ENCODE measurements at regions not wholly inside any gene's neighbourhood (a gene's known extent, or its start where the extent isn't known, plus 50 kb on each side); places are given as distances from the start of the nearest gene placed in this dataset.

DNA sequence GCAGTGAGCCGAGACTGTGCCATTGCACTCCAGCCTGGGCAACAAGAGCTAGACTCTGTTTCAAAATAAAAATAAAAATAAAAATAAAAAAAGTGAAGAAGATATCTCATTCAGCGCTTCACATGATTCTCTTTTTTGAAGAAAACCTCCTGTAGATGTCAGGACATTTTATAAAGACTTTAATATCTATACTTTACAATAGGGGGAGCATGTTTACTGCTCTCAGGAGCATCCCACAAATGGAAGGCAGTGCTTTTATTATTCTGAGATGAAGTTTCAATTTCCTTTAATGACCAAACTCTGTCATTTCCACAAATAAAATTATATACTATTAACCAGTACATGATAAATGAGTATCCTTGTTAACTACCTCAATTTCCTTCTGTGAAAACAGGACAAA, 118.7 kb upstream of the MYOCD start:
- no peak for ATAC-seq (ENCODE audit: poor library complexity)
- intact Hi-C loops (cut with DNase I), result loop anchor here (2.0 to 10.0 kb wide), 4 partner anchors 120 to 458 kb away; no protein-coding TSS in a partner anchor
- DNase-seq, result no peak

DNA sequence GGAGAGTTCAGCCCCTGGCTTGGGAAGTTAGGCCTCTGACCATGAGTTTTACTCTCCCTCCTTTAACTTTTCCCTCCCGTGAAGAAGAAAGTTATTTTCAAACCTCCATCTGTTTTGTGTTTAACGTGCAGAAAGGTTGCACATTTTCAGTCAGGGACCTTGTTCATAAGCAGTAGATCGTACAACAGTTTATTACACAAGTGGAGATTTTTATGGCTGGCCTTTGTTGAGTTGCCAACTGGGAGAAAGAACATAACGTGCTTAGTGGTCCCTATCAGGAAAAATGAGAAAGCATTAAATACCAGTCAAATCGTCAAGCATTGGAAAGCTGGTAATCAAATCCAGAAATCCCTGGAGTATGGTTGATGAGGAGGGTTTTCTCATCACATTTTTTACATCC, 117.9 kb upstream of the MYOCD start:
- DNase-seq, result no peak
- intact Hi-C loops (cut with DNase I), result loop anchor here (2.0 to 10.0 kb wide), 4 partner anchors 119 to 457 kb away; no protein-coding TSS in a partner anchor
- no peak for ATAC-seq (ENCODE audit: poor library complexity)

DNA sequence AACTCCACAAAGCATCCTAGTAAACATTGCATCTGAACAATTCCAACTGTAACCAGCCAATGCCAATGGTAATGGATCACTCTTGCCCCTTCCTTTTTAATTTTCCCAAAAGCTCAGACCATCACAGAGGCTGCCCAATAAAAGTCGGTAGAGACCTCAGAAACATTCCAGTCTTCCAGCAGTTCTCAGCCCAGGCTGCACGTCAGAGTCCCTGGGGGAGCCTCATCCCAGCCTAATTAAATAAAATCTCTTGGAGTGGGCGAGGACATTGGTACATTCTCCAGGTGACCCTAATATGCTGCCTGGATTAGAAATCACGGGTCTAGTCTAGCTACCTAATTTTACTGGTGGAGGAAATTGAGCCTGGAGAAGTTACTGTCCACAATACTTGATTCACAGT, 117.1 kb upstream of the MYOCD start:
- intact Hi-C loops (cut with DNase I), result loop anchor here (10.0 kb wide), 3 partner anchors 196 to 456 kb away; no protein-coding TSS in a partner anchor
- no peak for DNase-seq
- no peak for ATAC-seq (ENCODE audit: poor library complexity)

DNA sequence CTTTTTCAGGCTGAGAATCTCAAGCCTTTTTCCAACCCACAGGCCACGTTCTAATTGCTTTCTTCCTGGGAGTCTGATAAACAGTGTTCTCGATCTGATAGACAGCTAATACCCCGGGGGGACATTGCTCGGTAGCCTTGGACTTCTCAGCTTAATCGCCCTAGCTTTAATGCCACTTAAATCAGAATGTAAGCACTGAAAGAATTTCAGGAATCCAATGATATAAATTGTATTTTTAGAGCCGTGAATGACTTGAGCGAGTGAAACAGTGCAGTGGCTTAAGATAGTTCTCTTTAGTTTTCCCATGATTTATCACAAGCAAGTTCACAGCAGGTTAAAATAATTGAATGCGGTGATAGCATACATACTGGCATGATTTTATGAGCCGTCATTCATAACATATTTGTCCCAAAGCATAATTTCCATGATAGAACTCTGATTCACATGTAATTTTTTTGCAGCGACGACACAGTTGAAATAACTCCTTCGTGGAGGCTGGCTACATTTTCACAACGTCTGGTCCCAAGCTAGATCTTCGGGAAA, 116.1 kb upstream of the MYOCD start:
- peak; percentile 40 for ATAC-seq (ENCODE audit: poor library complexity)
- intact Hi-C loops (cut with DNase I), result loop anchor here (10.0 kb wide), 3 partner anchors 195 to 455 kb away; no protein-coding TSS in a partner anchor
- DNase-seq, result no peak

DNA sequence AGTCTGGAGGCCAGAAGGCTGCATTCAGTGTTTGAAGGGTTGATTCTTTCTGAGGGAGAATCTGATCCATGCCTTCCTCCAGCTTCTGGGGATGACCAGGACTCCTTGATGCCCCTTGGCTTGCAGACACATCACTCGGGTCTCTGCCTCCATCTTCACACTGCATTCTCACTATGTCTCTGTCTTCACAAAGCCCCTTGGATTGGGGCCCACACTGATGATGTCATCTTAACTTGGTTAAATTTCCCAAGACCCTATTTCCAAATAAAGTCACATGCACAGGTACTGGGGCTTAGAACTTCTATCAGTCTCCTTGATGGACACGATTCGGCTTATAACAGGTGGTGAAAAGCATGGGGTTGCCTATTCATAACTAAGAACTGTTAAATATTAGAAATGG, 112.1 kb upstream of the MYOCD start:
- ATAC-seq (ENCODE audit: poor library complexity), result no peak
- no peak for DNase-seq
- intact Hi-C loops (cut with DNase I), result no loop called here

DNA sequence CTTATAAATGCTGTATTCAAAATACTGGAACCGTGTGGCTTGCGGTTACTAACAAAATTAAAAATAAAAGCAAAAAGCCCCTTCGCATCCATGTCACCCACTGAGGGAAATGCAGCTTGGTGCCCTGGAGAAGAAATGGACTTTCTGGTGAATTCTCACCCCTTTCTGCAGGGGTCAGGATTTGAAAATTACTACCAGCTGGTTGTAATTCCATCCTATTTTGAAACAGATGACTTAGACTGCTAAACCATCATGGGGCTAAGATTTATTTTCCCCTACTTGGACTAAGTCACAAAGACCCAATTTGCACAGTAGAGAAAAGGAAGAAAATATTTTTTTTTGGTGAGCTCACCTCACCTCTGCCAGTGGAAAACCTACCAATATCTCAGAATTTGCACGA, 111.4 kb upstream of the MYOCD start:
- no peak for ATAC-seq (ENCODE audit: poor library complexity)

DNA sequence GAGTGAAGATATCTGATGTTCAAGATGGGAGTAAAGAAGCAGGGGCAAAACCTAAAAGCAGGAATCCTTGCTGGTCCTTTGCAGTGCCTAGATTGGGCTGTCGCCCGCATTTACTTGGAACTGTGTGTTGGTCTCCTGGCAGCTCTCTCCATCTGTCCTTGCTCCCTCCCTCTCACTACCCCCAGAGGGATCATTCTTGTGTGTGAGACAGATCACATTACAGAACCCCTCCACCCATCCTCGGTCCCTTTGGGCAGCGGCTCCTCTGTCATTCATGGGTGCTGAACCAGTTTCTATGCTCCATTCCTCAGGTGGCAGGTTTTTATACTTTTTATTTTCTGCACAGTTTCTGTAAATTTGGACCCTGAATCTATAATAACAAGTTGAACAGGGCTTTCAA, 99.4 kb upstream of the MYOCD start:
- intact Hi-C loops (cut with DNase I), result no loop called here
- peak; percentile 25 for ATAC-seq (ENCODE audit: poor library complexity)
- DNase-seq, result no peak

More for the DNA sequence above, 111.4 kb upstream of the MYOCD start:
- DNase-seq, result no peak
- intact Hi-C loops (cut with DNase I), result no loop called here

DNA sequence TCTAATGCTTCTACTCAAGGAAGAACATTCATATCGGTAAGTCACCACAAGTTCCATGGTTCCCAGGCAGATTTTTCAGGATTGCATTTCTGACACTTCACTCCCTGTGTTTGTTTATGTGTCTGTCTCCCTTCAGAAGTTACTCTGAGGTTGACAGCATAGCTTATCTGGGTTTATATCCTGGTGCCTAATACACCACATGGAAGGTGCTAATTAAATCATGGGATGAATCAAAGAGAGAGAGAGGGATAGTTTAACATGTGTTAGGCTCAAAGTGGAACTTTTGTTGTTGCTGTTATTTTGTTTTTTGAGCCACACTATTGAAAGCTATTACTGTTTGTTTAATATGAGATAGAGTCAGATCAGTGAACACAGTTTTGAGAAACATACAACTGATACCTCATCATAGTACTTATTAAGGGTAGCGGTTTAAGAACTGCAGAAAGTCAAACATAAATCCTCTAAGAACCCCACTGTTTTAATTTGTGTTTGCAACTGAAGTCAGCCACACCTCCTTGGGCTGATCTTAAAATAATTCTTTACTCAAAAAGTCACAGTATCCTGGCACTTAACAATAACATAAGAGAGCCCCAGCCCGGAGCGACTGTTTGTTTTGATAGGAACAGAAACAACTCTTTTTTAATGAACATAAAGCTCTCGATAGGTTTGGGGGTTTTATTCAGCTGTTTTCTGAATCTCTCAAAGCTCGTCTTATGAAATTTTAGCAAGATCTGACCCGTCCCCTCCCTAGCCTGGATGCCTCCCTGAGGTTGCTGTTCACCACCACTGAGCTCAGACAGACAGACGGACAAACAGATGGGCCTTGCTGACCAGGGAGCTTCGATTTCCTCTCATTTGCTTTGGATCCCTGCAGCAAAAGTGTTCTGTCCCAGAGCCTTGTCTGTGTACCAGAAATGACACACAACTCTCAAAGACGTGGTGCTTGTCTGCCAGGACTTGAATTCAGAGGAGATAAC, 98.3 kb upstream of the MYOCD start:
- ATAC-seq (ENCODE audit: poor library complexity), result no peak

DNA sequence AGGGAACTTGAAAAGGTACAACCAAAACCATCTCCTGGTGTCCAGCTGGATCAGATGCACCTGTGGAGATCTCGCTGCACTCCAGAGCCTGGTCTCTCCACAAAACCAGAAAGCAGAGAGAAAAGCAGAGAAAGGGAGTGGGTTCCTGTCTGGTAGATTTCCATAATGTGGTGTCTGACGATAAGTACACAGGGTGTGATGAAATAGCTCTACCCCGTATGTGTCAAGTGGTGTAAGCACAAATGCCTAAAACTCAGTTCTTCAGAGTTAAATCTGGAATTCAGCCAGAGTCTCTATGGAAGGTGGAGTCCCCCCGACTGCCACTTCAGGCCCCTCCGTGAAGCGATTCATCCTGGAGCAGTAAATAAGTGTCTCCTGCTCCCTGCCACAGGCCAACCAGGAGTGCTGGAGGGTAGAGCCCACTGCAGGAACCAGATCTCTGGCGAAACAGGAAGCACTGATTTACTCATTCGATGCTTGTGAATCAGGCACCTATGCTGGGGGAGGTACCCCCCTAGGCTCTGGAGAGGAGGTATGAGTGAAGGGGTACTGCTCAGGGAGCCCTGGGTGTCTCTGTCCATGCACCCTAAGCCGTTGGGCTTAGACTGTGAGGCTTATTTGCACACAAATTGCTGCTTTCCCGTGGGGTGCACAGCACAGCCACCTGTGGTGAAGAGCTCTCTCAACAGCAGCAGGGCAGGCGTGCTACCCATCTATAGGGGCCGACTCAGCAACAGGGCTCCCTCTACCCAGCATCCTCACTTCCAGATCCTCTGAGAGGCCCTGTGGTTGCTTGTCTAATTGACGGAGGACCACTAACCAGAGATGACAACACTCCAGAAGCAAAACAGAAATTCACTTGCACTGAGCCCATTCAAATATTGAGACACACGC, 97.1 kb upstream of the MYOCD start:
- no peak for DNase-seq
- intact Hi-C loops (cut with DNase I), result no loop called here
- no peak for ATAC-seq (ENCODE audit: poor library complexity)

More for the DNA sequence above, 98.3 kb upstream of the MYOCD start:
- intact Hi-C loops (cut with DNase I), result no loop called here
- no peak for DNase-seq

DNA sequence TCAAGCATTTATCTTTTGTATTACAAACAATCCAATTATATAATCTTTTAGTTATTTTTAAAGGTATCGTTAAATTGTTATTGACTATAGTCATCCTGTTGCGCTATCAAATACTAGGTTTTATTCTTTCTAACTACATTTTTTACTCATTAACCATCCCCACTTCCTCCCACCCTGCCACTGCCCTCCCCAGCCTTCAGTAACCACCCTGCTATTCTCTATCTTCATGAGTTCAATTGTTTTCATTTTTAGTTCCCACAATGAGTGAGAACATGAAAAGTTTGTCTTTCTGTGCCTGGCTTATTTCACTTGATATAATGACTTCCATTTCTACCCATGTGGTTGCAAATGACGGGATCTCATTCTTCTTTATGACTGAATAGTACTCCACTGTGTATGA, 94.1 kb upstream of the MYOCD start:
- ATAC-seq (ENCODE audit: poor library complexity), result no peak
- intact Hi-C loops (cut with DNase I), result no loop called here
- DNase-seq, result no peak

DNA sequence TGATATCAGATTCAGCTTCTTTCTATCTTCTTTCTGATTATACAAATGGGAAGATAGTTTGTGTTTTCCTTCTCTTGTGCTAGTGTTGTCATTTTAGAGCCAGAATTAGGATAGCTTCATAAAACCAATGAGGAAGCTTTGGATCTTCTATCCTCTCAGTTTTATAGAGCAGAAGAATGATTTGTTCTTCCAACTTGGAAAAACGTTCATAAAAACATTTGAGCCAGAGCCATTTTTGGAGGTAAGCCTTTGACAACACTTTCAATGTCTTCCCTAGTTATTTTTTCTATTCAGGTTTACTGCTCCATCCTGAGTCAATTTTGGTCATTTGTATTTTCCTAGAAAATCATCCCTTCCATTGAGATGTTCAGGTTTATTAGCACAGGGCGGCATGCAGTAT, 91.2 kb upstream of the MYOCD start:
- no peak for DNase-seq
- ATAC-seq (ENCODE audit: poor library complexity), result no peak
- intact Hi-C loops (cut with DNase I), result no loop called here

DNA sequence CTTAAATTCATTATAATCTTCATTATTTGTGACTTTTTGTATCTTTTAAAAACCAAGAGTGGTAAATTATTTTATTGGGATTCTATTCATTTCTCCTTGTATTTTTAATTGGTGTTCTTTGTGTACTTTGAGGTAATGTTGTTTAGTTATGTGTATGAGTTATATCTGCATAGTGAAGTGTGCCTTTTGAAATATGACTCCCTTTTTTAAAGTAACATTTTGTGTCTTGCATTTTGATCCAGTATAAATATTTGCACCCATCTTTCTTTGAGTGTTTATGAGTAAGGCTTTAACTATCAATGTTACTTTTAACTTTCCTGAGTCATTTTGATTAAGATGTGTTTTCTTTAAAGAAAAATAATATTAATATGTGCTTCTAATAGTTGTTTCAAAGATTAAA, 90.0 kb upstream of the MYOCD start:
- intact Hi-C loops (cut with DNase I), result no loop called here
- no peak for ATAC-seq (ENCODE audit: poor library complexity)

DNA sequence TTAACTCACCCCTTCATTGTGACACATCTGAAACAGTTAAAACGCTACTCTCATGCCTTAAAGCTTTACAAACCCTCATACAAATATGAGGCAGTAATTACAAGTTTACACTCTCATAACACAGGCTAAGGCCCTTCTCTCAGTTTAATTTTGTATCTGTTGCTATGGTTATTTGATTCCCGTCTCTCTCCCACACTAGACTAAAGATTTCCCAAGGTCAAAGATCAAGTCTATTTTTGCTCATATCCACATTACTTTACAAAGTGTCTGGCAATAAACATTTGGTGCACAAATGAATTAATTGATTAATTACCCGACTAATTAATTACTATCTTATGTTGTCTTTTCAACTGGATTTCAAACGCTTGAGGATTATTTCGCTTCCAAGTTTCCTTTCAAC, 86.4 kb upstream of the MYOCD start:
- DNase-seq (no peak), ATAC-seq (ENCODE audit: poor library complexity) (no peak)
- intact Hi-C loops (cut with DNase I), result no loop called here

More for the DNA sequence above, 90.0 kb upstream of the MYOCD start:
- no peak for DNase-seq

DNA sequence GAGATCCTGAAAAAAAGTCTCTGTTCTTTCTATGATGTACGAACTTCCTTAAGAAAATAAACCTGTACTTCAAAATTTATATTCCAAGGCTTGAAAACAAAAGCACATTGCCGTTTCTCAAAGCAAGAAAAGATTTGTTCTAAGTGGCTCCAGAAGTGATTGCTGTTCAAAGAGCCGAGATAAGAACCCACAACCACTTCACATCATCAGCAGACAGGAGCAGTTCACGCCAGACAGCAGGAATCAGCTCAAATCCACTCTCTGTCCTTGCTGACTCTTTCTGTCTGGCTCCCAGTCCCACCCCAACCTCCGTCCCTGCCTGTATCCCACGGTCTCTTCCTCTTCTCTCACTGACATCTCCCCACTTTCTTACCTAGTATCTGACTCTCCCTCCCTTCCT, 85.0 kb upstream of the MYOCD start:
- intact Hi-C loops (cut with DNase I), result no loop called here
- ATAC-seq (ENCODE audit: poor library complexity), result peak; percentile 23
- no peak for DNase-seq

DNA sequence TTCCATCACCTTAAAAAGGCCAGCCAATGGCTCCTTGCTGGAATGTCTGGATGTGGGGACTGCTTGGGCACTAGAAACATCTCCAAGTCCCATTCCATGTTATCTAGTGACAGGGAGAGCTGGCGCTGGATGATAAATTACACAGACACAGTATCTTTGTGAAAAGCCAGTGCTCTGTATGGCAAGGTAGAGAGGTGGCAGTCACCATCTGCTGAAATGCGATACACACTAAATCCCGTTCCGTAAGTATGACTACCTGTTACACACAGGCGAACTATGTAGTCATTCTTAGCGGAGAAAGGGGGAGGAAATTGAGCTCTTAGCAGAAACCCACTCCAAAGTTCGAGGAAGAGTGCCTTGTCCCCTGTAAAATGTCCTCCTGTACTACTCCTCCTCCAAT, 81.0 kb upstream of the MYOCD start:
- ATAC-seq (ENCODE audit: poor library complexity) (peak; percentile 80), DNase-seq (no peak)
- intact Hi-C loops (cut with DNase I), result no loop called here

DNA sequence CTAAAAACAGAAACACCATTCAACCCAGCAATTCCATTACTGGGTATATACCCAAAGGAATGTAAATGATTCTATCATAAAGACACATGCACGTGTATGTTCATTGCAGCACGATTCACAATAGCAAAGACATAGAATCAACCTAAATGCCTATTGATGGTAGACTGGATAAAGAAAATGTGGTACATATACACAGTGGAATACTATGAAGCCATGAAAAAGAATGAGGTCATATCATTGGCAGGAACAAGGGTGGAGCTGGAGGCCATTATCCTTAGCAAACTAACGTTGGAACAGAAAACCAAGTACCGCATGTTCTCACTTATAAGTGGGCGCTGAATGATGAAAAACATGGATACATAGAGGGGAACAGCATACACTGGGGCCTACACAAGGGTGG, 77.2 kb upstream of the MYOCD start:
- no peak for DNase-seq
- intact Hi-C loops (cut with DNase I), result no loop called here
- ATAC-seq (ENCODE audit: poor library complexity), result no peak

DNA sequence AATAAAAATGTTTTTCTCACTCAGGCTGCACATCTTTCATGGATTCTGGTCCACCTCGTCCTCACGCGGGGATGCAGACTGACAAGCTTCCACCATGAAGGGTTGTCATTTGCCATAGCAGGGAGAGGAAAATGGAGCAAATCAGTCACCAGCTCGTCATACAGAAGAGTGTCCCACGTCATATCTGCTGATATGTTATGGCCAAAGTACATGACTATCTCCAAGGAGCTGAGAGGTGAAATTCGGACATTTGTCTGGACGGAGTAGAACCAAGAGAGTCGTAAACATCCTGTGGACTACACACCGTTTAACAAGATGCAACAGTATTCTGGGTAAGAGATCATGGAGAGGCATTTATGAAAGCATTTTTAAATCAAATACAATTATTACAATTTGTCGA, 75.3 kb upstream of the MYOCD start:
- DNase-seq (no peak), ATAC-seq (ENCODE audit: poor library complexity) (no peak)
- intact Hi-C loops (cut with DNase I), result loop anchor here (10.0 kb wide), 1 partner anchor 66 kb away; no protein-coding TSS in a partner anchor

DNA sequence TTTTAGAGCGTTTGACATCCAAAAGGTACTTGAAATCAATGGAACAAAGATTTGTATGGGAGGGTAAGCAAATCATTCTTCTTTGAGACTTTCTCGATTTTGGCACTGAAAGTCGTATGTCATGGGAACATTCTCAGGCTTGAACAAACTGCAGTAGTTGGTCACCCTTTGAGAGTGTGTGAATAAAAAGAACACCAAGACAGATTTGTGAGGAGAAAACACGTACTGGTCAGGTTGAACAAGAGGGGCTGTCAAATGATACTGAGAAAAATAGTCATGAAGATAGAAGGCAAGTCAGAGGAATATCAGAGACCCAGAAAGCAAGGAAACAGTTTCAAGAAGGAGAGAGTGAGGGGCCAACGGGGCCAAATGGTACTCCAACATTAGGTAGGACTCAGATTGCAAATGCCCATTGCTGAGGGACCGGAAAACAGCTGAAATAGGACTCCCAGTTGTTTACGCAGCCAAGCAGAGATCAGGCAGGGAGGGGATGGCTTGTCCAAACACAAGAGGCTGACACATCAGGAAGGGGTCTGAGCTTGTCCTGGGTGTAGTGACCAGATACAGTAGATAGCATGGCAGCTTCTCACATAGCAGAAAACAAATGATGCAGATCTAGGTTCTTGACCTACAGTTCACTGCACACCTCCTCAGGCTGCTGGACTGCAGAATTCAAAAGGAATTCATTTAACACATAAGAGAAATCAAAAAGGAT, 74.5 kb upstream of the MYOCD start:
- ATAC-seq (ENCODE audit: poor library complexity), result no peak
- intact Hi-C loops (cut with DNase I), result loop anchor here (10.0 kb wide), 1 partner anchor 66 kb away; no protein-coding TSS in a partner anchor
- DNase-seq, result no peak

Data from Right ventricle myocardium superior (tissue), 1 donor.